Tibial nerve (tissue), 4 donors: ENCODE measurements at regions not wholly inside any gene's neighbourhood (a gene's known extent, or its start where the extent isn't known, plus 50 kb on each side); places are given as distances from the start of the nearest gene placed in this dataset.

Experiments used
- EP300 ChIP-seq, 2 donors: sonication (generic); formaldehyde crosslinking; IDR thresholded peaks; one replicate each; pipeline ENCODE4 v1.6.1; 2017; ENCODE audit warnings: antibody characterized with exemption in 2 of 2, mild to moderate bottlenecking in 1 of 2
- POLR2A ChIP-seq, 2 donors: fragments of 450-650 bp; IDR thresholded peaks; one replicate each; pipeline ENCODE4 v1.6.1; 2017; ENCODE audit warnings: antibody characterized with exemption in 2 of 2, mild to moderate bottlenecking in 2 of 2, moderate library complexity in 2 of 2
- TF ChIP-seq, protein P1 (sequence below), 5 experiments: fragments of 200-600 bp in 3 of 5; fragments of 450-650 bp in 2 of 5; sonication (generic) in 3 of 5; IDR thresholded peaks; one replicate each; pipeline ENCODE4 v1.5.1; 2016 to 2019; ENCODE audit warnings: antibody characterized with exemption in 5 of 5, mild to moderate bottlenecking in 3 of 5, moderate library complexity in 2 of 5

DNA sequence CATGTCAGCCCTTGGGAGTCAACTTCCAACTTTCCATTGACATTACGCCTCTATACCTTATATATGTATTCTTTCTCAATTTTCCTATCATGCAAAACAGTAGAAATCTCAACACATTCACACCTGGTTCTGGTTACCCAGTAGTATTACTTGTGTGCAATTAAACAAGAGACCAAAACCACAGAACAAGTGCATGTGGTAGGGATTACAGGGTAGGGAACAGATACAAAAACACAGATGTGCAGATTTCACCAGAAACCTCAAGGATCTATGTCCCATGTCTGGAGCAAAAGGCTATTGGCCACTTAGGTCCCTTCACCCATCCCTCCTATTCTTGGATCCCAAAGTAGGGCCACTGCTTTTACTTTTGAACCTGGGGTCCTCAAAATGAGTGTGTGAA is 143.6 kb upstream of the ZCCHC13 start:
- TF ChIP-seq, protein P1, sequence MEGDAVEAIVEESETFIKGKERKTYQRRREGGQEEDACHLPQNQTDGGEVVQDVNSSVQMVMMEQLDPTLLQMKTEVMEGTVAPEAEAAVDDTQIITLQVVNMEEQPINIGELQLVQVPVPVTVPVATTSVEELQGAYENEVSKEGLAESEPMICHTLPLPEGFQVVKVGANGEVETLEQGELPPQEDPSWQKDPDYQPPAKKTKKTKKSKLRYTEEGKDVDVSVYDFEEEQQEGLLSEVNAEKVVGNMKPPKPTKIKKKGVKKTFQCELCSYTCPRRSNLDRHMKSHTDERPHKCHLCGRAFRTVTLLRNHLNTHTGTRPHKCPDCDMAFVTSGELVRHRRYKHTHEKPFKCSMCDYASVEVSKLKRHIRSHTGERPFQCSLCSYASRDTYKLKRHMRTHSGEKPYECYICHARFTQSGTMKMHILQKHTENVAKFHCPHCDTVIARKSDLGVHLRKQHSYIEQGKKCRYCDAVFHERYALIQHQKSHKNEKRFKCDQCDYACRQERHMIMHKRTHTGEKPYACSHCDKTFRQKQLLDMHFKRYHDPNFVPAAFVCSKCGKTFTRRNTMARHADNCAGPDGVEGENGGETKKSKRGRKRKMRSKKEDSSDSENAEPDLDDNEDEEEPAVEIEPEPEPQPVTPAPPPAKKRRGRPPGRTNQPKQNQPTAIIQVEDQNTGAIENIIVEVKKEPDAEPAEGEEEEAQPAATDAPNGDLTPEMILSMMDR (IDR thresholded peaks at IDR 0.05), result no peak
- TF ChIP-seq POLR2A (IDR thresholded peaks at IDR 0.05) (no peak), EP300 (IDR thresholded peaks at IDR 0.05) (no peak)
